SK-N-SH treated with all-trans-retinoic acid at 6 μM for 48 hours (cell line): ENCODE measurements at regions not wholly inside any gene's neighbourhood (a gene's known extent, or its start where the extent isn't known, plus 50 kb on each side); places are given as distances from the start of the nearest gene placed in this dataset.
A peak's percentile ranks its signal among the peaks of the same experiment; 100 is the strongest.

Experiments
- ATAC-seq: fragments of 200-7000 bp; cut with Tn5 transposase; 3 replicates; pipeline ENCODE4 v1.9.1; 2020; ENCODE audit warnings: mild to moderate bottlenecking, moderate library complexity
- ARNTL ChIP-seq: fragments of 450-650 bp; formaldehyde crosslinking; IDR thresholded peaks from 2 replicates; pipeline ENCODE4 v1.5.0; 2020; ENCODE audit warnings: low read depth, mild to moderate bottlenecking, moderate library complexity, borderline replicate concordance
- BACH2 ChIP-seq: fragments of 250-450 bp; sonication (Bioruptor Pico); IDR thresholded peaks from 2 replicates; pipeline ENCODE4 v1.9.0; 2021; ENCODE audit warnings: mild to moderate bottlenecking, borderline replicate concordance
- CSDC2 ChIP-seq: fragments of 250-450 bp; sonication (Bioruptor Pico); IDR thresholded peaks from 2 replicates; pipeline ENCODE4 v1.5.0; 2020; ENCODE audit warnings: mild to moderate bottlenecking, moderate library complexity
- GLIS3 ChIP-seq: fragments of 250-450 bp; sonication (Bioruptor Pico); IDR thresholded peaks from 2 replicates; pipeline ENCODE4 v1.5.0; 2020; ENCODE audit warnings: mild to moderate bottlenecking, moderate library complexity
- ISL1 ChIP-seq: fragments of 250-450 bp; sonication (Bioruptor Pico); IDR thresholded peaks from 2 replicates; pipeline ENCODE4 v2.1.2; 2022; ENCODE audit warnings: mild to moderate bottlenecking, moderate library complexity
- OSR1 ChIP-seq: fragments of 250-450 bp; sonication (Bioruptor Pico); IDR thresholded peaks from 2 replicates; pipeline ENCODE4 v1.8.0; 2022; ENCODE audit warnings: moderate library complexity, mild to moderate bottlenecking, inconsistent platforms
- PPARA ChIP-seq: fragments of 250-450 bp; sonication (Bioruptor Pico); IDR thresholded peaks from 2 replicates; pipeline ENCODE4 v1.5.0; 2020; ENCODE audit warnings: mild to moderate bottlenecking, borderline replicate concordance
- TOX ChIP-seq: fragments of 250-450 bp; sonication (Bioruptor Pico); IDR thresholded peaks from 2 replicates; pipeline ENCODE4 v1.8.0; 2021; ENCODE audit warnings: mild to moderate bottlenecking, moderate library complexity, borderline replicate concordance
- ZC3H10 ChIP-seq: fragments of 250-450 bp; sonication (Bioruptor Pico); IDR thresholded peaks from 2 replicates; pipeline ENCODE4 v1.5.1; 2021; ENCODE audit warnings: mild to moderate bottlenecking, moderate library complexity
- ZFP3 ChIP-seq: fragments of 250-450 bp; sonication (Bioruptor Pico); IDR thresholded peaks from 2 replicates; pipeline ENCODE4 v1.5.0; 2020; ENCODE audit warnings: mild to moderate bottlenecking, moderate library complexity
- ZNF565 ChIP-seq: fragments of 450-650 bp; formaldehyde crosslinking; conservative IDR thresholded peaks from 2 replicates; pipeline ENCODE4 v1.5.0; 2020; ENCODE audit warnings: low read depth, mild to moderate bottlenecking, moderate library complexity
- ZNF70 ChIP-seq: fragments of 450-650 bp; formaldehyde crosslinking; IDR thresholded peaks from 2 replicates; pipeline ENCODE4 v1.5.0; 2020; ENCODE audit warnings: mild to moderate bottlenecking, moderate library complexity
- ZNF8 ChIP-seq: fragments of 450-650 bp; formaldehyde crosslinking; IDR thresholded peaks from 2 replicates; pipeline ENCODE4 v1.5.0; 2020; ENCODE audit warnings: mild to moderate bottlenecking, moderate library complexity
- TF ChIP-seq, protein P1 (sequence below): fragments of 250-450 bp; sonication (Bioruptor Pico); IDR thresholded peaks from 2 replicates; pipeline ENCODE4 v1.5.0; 2020; ENCODE audit warnings: mild to moderate bottlenecking, moderate library complexity
- TF ChIP-seq, protein P2 (sequence below): fragments of 250-450 bp; sonication (Bioruptor Pico); IDR thresholded peaks from 2 replicates; pipeline ENCODE4 v1.5.1; 2020; ENCODE audit warnings: low read depth, mild to moderate bottlenecking, moderate library complexity
- TF ChIP-seq, protein P3 (sequence below): fragments of 250-450 bp; sonication (Bioruptor Pico); IDR thresholded peaks from 2 replicates; pipeline ENCODE4 v1.8.0; 2020; ENCODE audit warnings: mild to moderate bottlenecking, moderate library complexity, borderline replicate concordance
- TF ChIP-seq, protein P4 (sequence below): fragments of 250-450 bp; sonication (Bioruptor Pico); IDR thresholded peaks from 2 replicates; pipeline ENCODE4 v1.5.1; 2021; ENCODE audit warnings: mild to moderate bottlenecking, moderate library complexity

DNA sequence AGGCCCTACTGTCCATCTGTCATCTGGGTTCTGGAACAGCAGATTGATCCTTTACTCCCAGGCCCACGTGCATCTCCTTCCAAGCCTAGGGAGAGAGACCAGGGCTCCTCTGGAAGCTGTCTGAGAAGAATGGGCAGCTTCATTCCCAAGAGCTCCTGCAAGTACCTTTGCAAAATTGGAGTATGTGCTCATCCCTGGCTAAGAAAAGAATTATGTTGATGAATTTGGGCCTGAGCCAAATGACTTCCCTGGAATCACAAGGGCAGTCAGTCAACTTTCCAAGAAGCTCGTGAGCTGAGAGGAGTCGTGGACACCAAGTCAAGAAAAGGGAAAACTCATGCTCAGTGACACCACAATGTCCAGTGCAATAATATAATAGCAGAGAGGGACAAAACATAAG is 54.6 kb upstream of the AKAP12 start:
- no peak for TF ChIP-seq PPARA (CRISPR knock-in tag)
- no peak for ATAC-seq

DNA sequence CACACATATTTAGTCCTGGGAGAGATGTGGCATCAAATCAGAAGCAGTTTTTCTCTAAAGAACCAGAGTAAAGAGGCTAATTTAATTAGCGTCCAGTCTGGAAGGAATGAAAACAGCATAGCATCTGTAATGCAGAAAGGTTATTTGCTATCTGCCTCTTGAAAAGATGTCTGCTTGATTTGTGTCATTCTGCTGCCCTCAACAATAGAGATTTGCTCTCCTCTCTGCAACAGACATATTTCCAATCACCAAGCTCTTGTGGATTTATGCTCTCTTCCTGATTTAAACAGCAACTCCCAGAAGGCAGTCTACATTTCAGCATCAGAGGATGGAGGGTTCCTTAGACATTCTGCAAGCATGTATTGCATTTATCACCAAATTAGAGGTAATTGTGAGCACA is 53.5 kb upstream of the AKAP12 start:
- no peak; the same call in 2 of the 3 replicates for ATAC-seq
- TF ChIP-seq, protein P1, sequence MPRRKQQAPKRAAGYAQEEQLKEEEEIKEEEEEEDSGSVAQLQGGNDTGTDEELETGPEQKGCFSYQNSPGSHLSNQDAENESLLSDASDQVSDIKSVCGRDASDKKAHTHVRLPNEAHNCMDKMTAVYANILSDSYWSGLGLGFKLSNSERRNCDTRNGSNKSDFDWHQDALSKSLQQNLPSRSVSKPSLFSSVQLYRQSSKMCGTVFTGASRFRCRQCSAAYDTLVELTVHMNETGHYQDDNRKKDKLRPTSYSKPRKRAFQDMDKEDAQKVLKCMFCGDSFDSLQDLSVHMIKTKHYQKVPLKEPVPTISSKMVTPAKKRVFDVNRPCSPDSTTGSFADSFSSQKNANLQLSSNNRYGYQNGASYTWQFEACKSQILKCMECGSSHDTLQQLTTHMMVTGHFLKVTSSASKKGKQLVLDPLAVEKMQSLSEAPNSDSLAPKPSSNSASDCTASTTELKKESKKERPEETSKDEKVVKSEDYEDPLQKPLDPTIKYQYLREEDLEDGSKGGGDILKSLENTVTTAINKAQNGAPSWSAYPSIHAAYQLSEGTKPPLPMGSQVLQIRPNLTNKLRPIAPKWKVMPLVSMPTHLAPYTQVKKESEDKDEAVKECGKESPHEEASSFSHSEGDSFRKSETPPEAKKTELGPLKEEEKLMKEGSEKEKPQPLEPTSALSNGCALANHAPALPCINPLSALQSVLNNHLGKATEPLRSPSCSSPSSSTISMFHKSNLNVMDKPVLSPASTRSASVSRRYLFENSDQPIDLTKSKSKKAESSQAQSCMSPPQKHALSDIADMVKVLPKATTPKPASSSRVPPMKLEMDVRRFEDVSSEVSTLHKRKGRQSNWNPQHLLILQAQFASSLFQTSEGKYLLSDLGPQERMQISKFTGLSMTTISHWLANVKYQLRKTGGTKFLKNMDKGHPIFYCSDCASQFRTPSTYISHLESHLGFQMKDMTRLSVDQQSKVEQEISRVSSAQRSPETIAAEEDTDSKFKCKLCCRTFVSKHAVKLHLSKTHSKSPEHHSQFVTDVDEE (CRISPR knock-in tag): peak; percentile 58; the same call in 1 of the 2 replicates
- TF ChIP-seq ISL1 (CRISPR knock-in tag) (peak; percentile 20; the same call in 1 of the 2 replicates), ZNF70 (CRISPR knock-in tag) (no peak), GLIS3 (no peak)

DNA sequence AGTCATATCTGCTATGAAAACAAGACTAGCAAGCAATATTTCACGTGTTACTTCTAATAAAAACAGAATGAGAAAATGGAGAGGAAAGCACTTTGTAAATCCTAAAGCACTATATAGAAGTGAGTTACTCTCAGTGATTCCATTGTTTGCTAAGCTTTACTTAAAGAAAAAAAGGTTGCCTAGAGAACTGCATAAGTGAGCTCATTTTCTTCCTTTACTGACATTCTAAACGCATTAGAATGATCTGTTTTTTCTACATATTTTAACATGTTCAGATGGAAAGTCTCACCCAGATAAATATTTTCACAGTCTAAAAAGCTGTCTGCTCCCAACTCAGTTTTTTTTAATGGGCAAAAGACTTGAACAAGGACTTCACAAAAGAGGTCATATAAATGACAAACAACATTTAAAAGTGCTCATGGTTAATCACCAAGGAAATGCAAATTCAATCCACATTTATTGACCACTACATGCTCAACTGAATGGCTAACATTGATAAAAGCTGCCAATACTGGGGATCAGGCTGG is 52.9 kb upstream of the AKAP12 start:
- TF ChIP-seq, protein P2, sequence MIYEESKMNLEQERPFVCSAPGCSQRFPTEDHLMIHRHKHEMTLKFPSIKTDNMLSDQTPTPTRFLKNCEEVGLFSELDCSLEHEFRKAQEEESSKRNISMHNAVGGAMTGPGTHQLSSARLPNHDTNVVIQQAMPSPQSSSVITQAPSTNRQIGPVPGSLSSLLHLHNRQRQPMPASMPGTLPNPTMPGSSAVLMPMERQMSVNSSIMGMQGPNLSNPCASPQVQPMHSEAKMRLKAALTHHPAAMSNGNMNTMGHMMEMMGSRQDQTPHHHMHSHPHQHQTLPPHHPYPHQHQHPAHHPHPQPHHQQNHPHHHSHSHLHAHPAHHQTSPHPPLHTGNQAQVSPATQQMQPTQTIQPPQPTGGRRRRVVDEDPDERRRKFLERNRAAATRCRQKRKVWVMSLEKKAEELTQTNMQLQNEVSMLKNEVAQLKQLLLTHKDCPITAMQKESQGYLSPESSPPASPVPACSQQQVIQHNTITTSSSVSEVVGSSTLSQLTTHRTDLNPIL (CRISPR knock-in tag): no peak
- TF ChIP-seq ZNF565 (CRISPR knock-in tag) (no peak), ZFP3 (CRISPR knock-in tag) (no peak), BACH2 (no peak), OSR1 (no peak), CSDC2 (CRISPR knock-in tag) (no peak), PPARA (CRISPR knock-in tag) (no peak), ZNF8 (CRISPR knock-in tag) (no peak), ZC3H10 (no peak), ISL1 (CRISPR knock-in tag) (no peak), ZNF70 (CRISPR knock-in tag) (no peak), ARNTL (CRISPR knock-in tag) (no peak), TOX (CRISPR knock-in tag) (no peak), GLIS3 (no peak)
- TF ChIP-seq, protein P3, sequence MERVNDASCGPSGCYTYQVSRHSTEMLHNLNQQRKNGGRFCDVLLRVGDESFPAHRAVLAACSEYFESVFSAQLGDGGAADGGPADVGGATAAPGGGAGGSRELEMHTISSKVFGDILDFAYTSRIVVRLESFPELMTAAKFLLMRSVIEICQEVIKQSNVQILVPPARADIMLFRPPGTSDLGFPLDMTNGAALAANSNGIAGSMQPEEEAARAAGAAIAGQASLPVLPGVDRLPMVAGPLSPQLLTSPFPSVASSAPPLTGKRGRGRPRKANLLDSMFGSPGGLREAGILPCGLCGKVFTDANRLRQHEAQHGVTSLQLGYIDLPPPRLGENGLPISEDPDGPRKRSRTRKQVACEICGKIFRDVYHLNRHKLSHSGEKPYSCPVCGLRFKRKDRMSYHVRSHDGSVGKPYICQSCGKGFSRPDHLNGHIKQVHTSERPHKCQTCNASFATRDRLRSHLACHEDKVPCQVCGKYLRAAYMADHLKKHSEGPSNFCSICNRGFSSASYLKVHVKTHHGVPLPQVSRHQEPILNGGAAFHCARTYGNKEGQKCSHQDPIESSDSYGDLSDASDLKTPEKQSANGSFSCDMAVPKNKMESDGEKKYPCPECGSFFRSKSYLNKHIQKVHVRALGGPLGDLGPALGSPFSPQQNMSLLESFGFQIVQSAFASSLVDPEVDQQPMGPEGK (CRISPR knock-in tag): no peak
- TF ChIP-seq, protein P4, sequence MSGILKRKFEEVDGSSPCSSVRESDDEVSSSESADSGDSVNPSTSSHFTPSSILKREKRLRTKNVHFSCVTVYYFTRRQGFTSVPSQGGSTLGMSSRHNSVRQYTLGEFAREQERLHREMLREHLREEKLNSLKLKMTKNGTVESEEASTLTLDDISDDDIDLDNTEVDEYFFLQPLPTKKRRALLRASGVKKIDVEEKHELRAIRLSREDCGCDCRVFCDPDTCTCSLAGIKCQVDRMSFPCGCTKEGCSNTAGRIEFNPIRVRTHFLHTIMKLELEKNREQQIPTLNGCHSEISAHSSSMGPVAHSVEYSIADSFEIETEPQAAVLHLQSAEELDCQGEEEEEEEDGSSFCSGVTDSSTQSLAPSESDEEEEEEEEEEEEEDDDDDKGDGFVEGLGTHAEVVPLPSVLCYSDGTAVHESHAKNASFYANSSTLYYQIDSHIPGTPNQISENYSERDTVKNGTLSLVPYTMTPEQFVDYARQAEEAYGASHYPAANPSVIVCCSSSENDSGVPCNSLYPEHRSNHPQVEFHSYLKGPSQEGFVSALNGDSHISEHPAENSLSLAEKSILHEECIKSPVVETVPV (CRISPR knock-in tag): no peak
- TF ChIP-seq, all 23 proteins: peak for 0
- no peak for ATAC-seq
